Kidney epithelial cell (primary cell): ENCODE measurements at regions not wholly inside any gene's neighbourhood (a gene's known extent, or its start where the extent isn't known, plus 50 kb on each side); places are given as distances from the start of the nearest gene placed in this dataset.

Experiments used
- DNase-seq: peaks from one replicate; pipeline ENCODE4 v3.0.0-alpha.2; 2010; ENCODE audit warnings: low read depth
- H3K27me3 ChIP-seq: 2 replicates; pipeline ENCODE4 v1.6.0; 2011; ENCODE audit warnings: low read length; ENCODE audit not compliant: control insufficient read depth, insufficient read depth
- H3K36me3 ChIP-seq: 2 replicates; pipeline ENCODE4 v1.5.1; 2011; ENCODE audit warnings: low read length; ENCODE audit not compliant: control insufficient read depth, insufficient read depth
- H3K4me3 ChIP-seq: 2 replicates; pipeline ENCODE4 v1.5.1; 2011; ENCODE audit warnings: low read depth, mild to moderate bottlenecking, control low read depth, low read length
- TF ChIP-seq, protein P1 (sequence below): IDR thresholded peaks from 2 replicates; pipeline ENCODE4 v1.5.1; 2011; ENCODE audit warnings: mild to moderate bottlenecking, moderate library complexity, low read length, control low read depth, inconsistent platforms; ENCODE audit not compliant: insufficient read depth, poor library complexity, severe bottlenecking

DNA sequence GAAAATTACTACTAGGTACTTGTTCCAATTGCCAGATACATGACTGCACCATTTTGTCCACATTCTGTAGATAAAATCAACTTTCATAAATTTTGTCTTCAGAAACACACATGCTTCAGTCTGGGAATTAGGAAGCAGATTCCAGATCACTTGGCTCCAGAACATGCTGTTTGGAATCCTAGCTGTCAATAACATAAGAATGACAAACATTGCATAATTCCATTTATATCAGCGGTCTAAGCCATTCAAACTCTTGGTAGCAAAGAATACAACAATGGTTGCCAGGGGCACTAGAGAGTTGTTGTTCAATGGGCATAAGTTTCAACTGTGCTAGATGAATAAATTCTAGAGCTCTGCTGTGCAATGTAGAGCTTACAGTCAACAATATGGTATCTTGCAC is 1112.1 kb upstream of the AGA start:
- DNase-seq = no peak
- Histone ChIP-seq H3K4me3 (no peak overlapping the region), H3K36me3 (no peaks in the 10 kb centered on the region), H3K27me3 (no peaks in the 10 kb centered on the region)
- TF ChIP-seq, protein P1, sequence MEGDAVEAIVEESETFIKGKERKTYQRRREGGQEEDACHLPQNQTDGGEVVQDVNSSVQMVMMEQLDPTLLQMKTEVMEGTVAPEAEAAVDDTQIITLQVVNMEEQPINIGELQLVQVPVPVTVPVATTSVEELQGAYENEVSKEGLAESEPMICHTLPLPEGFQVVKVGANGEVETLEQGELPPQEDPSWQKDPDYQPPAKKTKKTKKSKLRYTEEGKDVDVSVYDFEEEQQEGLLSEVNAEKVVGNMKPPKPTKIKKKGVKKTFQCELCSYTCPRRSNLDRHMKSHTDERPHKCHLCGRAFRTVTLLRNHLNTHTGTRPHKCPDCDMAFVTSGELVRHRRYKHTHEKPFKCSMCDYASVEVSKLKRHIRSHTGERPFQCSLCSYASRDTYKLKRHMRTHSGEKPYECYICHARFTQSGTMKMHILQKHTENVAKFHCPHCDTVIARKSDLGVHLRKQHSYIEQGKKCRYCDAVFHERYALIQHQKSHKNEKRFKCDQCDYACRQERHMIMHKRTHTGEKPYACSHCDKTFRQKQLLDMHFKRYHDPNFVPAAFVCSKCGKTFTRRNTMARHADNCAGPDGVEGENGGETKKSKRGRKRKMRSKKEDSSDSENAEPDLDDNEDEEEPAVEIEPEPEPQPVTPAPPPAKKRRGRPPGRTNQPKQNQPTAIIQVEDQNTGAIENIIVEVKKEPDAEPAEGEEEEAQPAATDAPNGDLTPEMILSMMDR = no peak

DNA sequence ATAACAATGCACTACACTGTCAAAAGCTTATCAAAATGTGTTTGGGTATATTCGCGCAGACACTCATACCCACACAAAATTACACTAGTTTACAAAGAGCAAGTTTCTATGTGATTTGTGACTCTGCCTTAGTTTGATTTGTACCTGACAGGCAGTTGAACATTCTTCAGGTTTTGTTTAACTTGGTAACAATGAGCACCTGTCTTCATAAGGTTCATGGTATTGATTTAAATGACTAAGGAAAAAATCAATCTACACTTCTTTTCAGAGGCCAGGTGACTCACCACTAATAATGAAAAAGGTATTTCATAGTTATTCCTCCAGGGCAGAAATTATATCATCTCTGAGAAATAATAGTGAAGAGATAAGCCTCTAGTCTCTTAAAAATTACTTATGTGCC is 1114.6 kb upstream of the AGA start:
- H3K4me3 ChIP-seq = no peak overlapping the region
- no peaks in the 10 kb centered on the region for H3K27me3 ChIP-seq
- DNase-seq = no peak
- H3K36me3 ChIP-seq = no peaks in the 10 kb centered on the region
- TF ChIP-seq, protein P1 = no peak

GRCh38 chr4:178577933-178578332 is 1135.7 kb upstream of the AGA start:
- no peaks in the 10 kb centered on the region for H3K27me3 ChIP-seq
- no peak for DNase-seq
- TF ChIP-seq, protein P1 = peak; percentile 43
- H3K36me3 ChIP-seq = no peaks in the 10 kb centered on the region
- H3K4me3 ChIP-seq = no peak overlapping the region

DNA sequence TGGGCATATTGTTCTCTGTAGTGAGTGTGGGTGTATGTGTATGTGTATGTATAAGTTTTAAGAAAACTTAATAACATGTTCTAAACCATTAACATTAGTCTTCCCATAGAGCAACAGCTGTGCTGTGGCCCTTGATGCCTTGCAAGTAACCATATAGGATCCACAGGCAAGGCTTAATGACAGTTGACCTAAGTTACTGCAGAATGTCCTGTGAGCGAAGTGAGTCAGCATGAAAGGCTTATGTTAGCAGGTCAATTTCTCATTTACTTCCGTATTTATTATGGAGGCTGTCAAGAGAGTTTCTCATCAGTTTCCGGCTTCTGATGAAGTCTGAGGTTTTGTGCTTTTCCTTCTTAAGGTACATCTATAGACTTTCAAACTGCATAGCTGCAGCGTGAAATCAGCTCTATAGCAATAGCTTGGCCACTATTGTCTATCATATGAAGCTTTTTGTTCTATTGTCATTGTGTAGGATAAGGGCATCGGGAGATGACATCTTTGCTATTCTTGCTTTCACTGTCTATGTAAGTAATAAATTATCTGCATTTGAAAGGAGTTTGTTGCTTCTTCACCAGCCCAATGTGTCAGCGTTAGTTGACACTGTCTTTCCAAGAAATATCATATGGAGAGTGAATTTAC is 1153.4 kb upstream of the AGA start:
- no peak overlapping the region for H3K4me3 ChIP-seq
- no peak for DNase-seq
- TF ChIP-seq, protein P1 = no peak
- H3K36me3 ChIP-seq = no peaks in the 10 kb centered on the region
- no peaks in the 10 kb centered on the region for H3K27me3 ChIP-seq

- Histone ChIP-seq H3K36me3 (no peaks in the 10 kb centered on the region), H3K4me3 (no peak overlapping the region), H3K27me3 (no peaks in the 10 kb centered on the region)
- DNase-seq = no peak
- TF ChIP-seq, protein P1 = no peak
Measured at GRCh38 chr4:178598672-178599071, 1156.4 kb upstream of the AGA start.

DNA sequence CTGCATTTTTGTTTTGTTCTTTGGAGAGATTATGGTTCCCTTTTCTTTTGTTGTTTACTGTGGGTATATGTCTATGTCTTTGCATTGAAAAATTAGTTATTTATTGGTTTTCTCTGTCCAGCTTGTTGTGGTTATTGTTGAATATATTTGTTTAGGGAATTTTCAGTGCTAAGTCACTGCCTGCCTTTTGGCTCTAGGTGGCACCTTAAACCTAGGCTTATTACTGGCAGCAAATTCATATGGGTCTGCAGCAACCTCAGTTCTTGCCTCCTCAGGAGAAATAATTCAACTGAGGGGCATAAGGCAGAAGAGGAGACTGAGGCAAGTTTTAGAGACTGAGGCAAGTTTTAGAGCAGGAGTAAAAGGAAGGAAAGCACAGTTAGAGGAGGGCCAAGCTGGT is 1157.3 kb upstream of the AGA start:
- H3K4me3 ChIP-seq = no peak overlapping the region
- TF ChIP-seq, protein P1 = peak; percentile 40
- H3K27me3 ChIP-seq = no peaks in the 10 kb centered on the region
- H3K36me3 ChIP-seq = no peaks in the 10 kb centered on the region
- no peak for DNase-seq
